ENCODE measurements at regions not wholly inside any gene's neighbourhood (a gene's known extent, or its start where the extent isn't known, plus 50 kb on each side); places are given as distances from the start of the nearest gene placed in this dataset.

GRCh38 chr10:43756341-43756740, 107.7 kb upstream of the ZNF32 start:
- H3K36me3 ChIP-seq: no peaks in the 10 kb centered on the region
- H3K27me3 ChIP-seq: no peaks in the 10 kb centered on the region
- intact Hi-C loops (cut with DNase I): no loop called here
- no peak for TF ChIP-seq CTCF (IDR thresholded peaks at IDR 0.05)
- DNase-seq (no peak), ATAC-seq (no peak)
- no peaks in the 10 kb centered on the region for H3K4me1 ChIP-seq
- no peak overlapping the region for H3K27ac ChIP-seq
- no peaks in the 10 kb centered on the region for H3K9me3 ChIP-seq
- no peak overlapping the region for H3K4me3 ChIP-seq

GRCh38 chr10:43754569-43755260, 106.0 kb upstream of the ZNF32 start:
- H3K27me3 ChIP-seq: no peaks in the 10 kb centered on the region
- ATAC-seq (no peak), DNase-seq (no peak)
- no peak for TF ChIP-seq CTCF (IDR thresholded peaks at IDR 0.05)
- H3K36me3 ChIP-seq: no peaks in the 10 kb centered on the region
- no peaks in the 10 kb centered on the region for H3K9me3 ChIP-seq
- intact Hi-C loops (cut with DNase I): no loop called here
- H3K4me1 ChIP-seq: no peaks in the 10 kb centered on the region
- no peak overlapping the region for H3K27ac ChIP-seq
- no peak overlapping the region for H3K4me3 ChIP-seq

GRCh38 chr10:43753397-43754061, 104.8 kb upstream of the ZNF32 start:
- Histone ChIP-seq H3K9me3 (no peaks in the 10 kb centered on the region), H3K27ac (no peak overlapping the region), H3K27me3 (no peaks in the 10 kb centered on the region), H3K4me1 (no peaks in the 10 kb centered on the region), H3K36me3 (no peaks in the 10 kb centered on the region), H3K4me3 (no peak overlapping the region)
- intact Hi-C loops (cut with DNase I): no loop called here
- TF ChIP-seq CTCF (IDR thresholded peaks at IDR 0.05): no peak
- DNase-seq (no peak), ATAC-seq (no peak)

- H3K27me3 ChIP-seq: no peaks in the 10 kb centered on the region
- no peaks in the 10 kb centered on the region for H3K9me3 ChIP-seq
- H3K4me3 ChIP-seq: no peak overlapping the region
- no peak overlapping the region for H3K27ac ChIP-seq
- intact Hi-C loops (cut with DNase I): no loop called here
- no peaks in the 10 kb centered on the region for H3K36me3 ChIP-seq
- H3K4me1 ChIP-seq: no peaks in the 10 kb centered on the region
- TF ChIP-seq CTCF (IDR thresholded peaks at IDR 0.05): no peak
- ATAC-seq (no peak), DNase-seq (no peak)
Measured at GRCh38 chr10:43752682-43753081, 104.0 kb upstream of the ZNF32 start.

GRCh38 chr10:43751646-43752045, 103.0 kb upstream of the ZNF32 start:
- H3K4me3 ChIP-seq: no peak overlapping the region
- DNase-seq: no peak
- intact Hi-C loops (cut with DNase I): no loop called here
- no peaks in the 10 kb centered on the region for H3K9me3 ChIP-seq
- ATAC-seq: no peak
- TF ChIP-seq CTCF (IDR thresholded peaks at IDR 0.05): no peak
- H3K36me3 ChIP-seq: no peaks in the 10 kb centered on the region
- no peak overlapping the region for H3K27ac ChIP-seq
- no peaks in the 10 kb centered on the region for H3K4me1 ChIP-seq
- no peaks in the 10 kb centered on the region for H3K27me3 ChIP-seq
